ENCODE measurements at regions not wholly inside any gene's neighbourhood (a gene's known extent, or its start where the extent isn't known, plus 50 kb on each side); places are given as distances from the start of the nearest gene placed in this dataset.

DNA sequence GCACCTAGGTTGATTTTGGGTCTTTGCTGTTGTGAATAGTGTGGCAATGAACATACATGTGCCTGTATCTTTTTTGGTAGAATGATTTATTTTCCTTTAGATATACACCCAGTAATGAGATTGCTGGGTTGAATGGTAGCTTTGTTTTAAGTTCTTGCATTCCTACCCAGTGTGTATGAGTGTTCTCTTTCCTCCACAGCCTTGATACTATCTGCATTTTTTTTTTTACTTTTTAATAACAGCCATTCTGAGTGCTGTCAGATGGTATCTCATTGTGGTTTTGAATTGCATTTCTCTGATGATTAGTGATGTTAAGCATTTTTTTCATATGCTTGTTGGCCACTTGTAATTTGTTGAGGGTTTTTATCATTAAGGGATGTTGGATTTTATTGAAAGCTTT lies 351.8 kb upstream of the GNPDA2 start:
- TF ChIP-seq RAD21 (IDR thresholded peaks at IDR 0.05; ENCODE audit: low read length) (no peak), RFX5 (IDR thresholded peaks at IDR 0.05; ENCODE audit: low read depth, low read length) (no peak)
- Histone ChIP-seq H3K27me3 (ENCODE audit: control insufficient read depth, insufficient read depth, low read length) (no peaks in the 10 kb centered on the region), H3K4me2 (ENCODE audit: low read depth, low read length) (no peak overlapping the region), H3K79me1 (ENCODE audit: low read depth in 1 of 2, low read length in 2 of 2) (no peaks in the 10 kb centered on the region), H3K56ac (ENCODE audit: extremely low read depth, insufficient read depth, low read length) (no peak overlapping the region), H3K9ac (ENCODE audit: low read depth, low read length) (no peak overlapping the region), H4K91ac (ENCODE audit: insufficient read depth, low read depth, low read length) (no peak overlapping the region), H3K4me3 (ENCODE audit: insufficient read depth, low read depth, low read length) (no peak overlapping the region), H3K9me1 (ENCODE audit: insufficient read depth, low read length) (no peaks in the 10 kb centered on the region), H3K27ac (ENCODE audit: insufficient read depth, low read length) (no peak overlapping the region), H3K18ac (ENCODE audit: low read depth, low read length) (no peak overlapping the region), H3K14ac (replicated peaks; ENCODE audit: low read depth, low read length) (no peak overlapping the region), H4K20me1 (ENCODE audit: insufficient read depth, low read length) (no peaks in the 10 kb centered on the region), H4K5ac (ENCODE audit: low read depth, low read length) (no peak overlapping the region), H2BK5ac (ENCODE audit: low read depth, low read length, poor library complexity, severe bottlenecking) (no peak overlapping the region), H2BK15ac (ENCODE audit: low read depth, low read length) (no peak overlapping the region), H3K36me3 (ENCODE audit: control insufficient read depth, insufficient read depth, low read length) (no peaks in the 10 kb centered on the region), H4K8ac (ENCODE audit: low read depth in 2 of 2, low read length in 2 of 2) (no peak overlapping the region), H2AK5ac (ENCODE audit: low read depth, low read length) (no peak overlapping the region), H2BK120ac (ENCODE audit: low read depth, low read length) (no peak overlapping the region), H2AFZ (replicated peaks; ENCODE audit: low read length, poor library complexity) (no peak overlapping the region), H3K4ac (ENCODE audit: low read depth, low read length) (no peak overlapping the region), H2BK20ac (ENCODE audit: low read depth, low read length) (no peak overlapping the region), H3K4me1 (ENCODE audit: control insufficient read depth, insufficient read depth, low read length) (no peaks in the 10 kb centered on the region), H3K23ac (ENCODE audit: low read depth, low read length) (no peak overlapping the region), H2AK9ac (replicated peaks; ENCODE audit: low read depth, low read length, poor library complexity) (no peak overlapping the region), H3K9me3 (ENCODE audit: control insufficient read depth, insufficient read depth, low read length) (0 out of 2 replicates have a peak, but pooled peaks cover 2% of the 10 kb centered on the region)
- dilution Hi-C loops (cut with HindIII; ENCODE audit: low sequenced_read_pairs, unreplicated experiment), result no loop called here
- ATAC-seq (ENCODE audit: low read depth) (no peak), DNase-seq (no peak)
- ChIA-PET CTCF (no interaction called here), POLR2A (ENCODE audit: unreplicated experiment) (no interaction called here)
- in situ Hi-C loops (cut with MboI; ENCODE audit: low sequenced_read_pairs), result no loop called here
- no TSS peak for BruUV-seq (replicated peaks)
- intact Hi-C loops (cut with micrococcal nuclease), result no loop called here

All from IMR-90 (cell line).